ENCODE measurements at regions not wholly inside any gene's neighbourhood (a gene's known extent, or its start where the extent isn't known, plus 50 kb on each side); places are given as distances from the start of the nearest gene placed in this dataset.
"Not testable (repeated sequence)": the region's sequence is repeated elsewhere in the genome, so short reads cannot be mapped to it uniquely, and the experiment has no call there.

GRCh38 chrX:55165026-55165425, 55.1 kb upstream of the PAGE5 start:
- not testable (repeated sequence) for TF ChIP-seq EZH2 (IDR thresholded peaks at IDR 0.05; ENCODE audit: borderline replicate concordance, low read length); CTCF (IDR thresholded peaks at IDR 0.05; ENCODE audit: low read length)
